HG03280 (cell line): ENCODE measurements at regions not wholly inside any gene's neighbourhood (a gene's known extent, or its start where the extent isn't known, plus 50 kb on each side); places are given as distances from the start of the nearest gene placed in this dataset.
"Not testable (repeated sequence)": the region's sequence is repeated elsewhere in the genome, so short reads cannot be mapped to it uniquely, and the experiment has no call there.

Experiments used
- ATAC-seq: cut with Tn5 transposase; IDR thresholded peaks from one replicate; pipeline ENCODE4 v1.9.1; 2021; ENCODE audit warnings: mild to moderate bottlenecking, moderate library complexity; ENCODE audit not compliant: unreplicated experiment

GRCh38 chr4:116058129-116058528 is 944.7 kb upstream of the NDST4 start:
- ATAC-seq = no peak

GRCh38 chr4:116055857-116056827 is 942.7 kb upstream of the NDST4 start:
- no peak for ATAC-seq

DNA sequence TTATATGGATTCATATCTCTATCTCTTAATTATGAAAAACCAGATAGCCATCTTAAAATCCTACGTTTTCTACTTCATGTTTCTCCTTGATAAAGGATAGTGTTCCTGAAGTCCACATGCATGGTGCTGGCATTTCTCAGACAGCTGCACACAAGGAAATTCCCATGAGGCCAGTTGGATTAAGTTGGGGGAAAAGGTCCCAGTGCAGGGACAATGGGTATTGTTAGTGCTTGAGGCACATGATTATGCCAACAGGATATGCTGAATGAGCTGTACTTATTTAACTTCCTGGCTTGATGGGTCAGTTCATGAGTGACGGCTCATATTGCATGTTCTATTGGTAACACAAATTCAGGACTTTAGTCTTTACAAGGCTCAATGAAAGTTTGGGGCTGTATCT is 913.9 kb upstream of the NDST4 start:
- no peak for ATAC-seq

GRCh38 chr4:116024954-116025708 is 911.7 kb upstream of the NDST4 start:
- ATAC-seq = no peak

GRCh38 chr4:116023049-116023448 is 909.6 kb upstream of the NDST4 start:
- no peak for ATAC-seq

DNA sequence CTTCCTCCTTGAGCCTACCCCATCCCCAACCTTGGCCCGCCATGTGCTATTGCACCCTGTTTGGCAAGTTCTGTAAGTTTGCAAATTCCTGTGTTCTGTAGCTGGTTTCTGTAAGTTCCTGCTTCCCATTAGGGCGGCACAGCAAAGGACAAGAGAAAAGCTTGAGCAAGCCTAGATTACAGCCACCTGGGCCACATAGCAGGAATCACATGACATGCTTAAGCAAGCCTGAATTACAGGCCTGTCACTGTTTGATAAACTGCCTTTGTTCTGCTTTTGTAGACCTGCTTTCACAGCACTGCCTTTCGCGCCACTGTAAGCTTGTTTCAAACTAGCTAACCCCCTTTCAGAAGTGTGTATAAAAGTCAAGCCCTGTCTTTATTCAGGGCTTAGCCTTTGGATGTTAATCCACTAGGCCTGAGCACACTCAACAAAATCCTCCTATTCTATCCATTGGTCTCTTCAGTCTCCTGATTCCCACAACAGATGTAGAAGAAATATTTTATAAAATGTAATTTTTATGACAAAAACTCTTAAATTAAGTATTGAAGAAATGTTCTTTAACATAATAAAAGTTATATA is 906.8 kb upstream of the NDST4 start:
- ATAC-seq = no peak

- ATAC-seq = no peak
Observed at GRCh38 chr4:116018831-116019230, 905.4 kb upstream of the NDST4 start.

GRCh38 chr4:116016201-116016600 is 902.8 kb upstream of the NDST4 start:
- ATAC-seq = no peak

GRCh38 chr4:116015549-116015948 is 902.1 kb upstream of the NDST4 start:
- ATAC-seq = no peak

DNA sequence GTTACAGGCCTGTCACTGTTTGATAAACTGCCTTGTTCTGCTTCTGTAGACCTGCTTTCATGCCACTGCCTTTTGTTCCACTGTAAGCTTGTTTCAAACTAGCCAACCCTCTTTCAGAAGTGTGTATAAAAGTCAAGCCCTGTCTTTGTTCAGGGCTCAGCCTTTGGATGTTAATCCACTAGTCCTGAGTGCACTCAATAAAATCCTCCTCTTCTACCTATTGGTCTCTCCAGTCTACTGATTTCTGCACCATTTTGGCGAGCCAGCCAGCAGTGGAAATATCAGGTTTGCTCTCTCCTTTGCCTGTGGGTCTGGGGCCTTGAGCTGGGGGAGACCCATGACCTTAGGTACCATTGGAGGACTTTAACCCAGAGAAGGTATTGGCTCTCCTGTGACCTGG is 901.6 kb upstream of the NDST4 start:
- ATAC-seq = no peak

DNA sequence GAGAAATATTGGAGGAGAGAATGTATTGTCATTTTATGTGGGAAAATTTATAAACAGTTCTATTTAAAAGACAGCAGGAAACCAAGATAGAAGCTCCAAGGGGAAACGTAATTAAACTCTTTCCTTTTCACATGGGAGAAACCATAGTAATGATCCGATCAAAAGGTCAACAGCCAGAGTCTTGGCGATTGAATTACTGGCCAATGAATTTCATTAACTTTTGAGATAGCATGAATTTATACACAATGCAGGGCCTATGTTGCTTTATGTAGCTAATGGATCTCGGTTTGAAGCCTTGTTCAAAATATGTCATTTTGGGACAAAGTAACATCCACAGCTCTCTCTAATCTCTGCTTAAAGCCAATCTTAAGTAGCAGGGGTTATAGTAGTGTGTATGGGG is 897.5 kb upstream of the NDST4 start:
- no peak for ATAC-seq

DNA sequence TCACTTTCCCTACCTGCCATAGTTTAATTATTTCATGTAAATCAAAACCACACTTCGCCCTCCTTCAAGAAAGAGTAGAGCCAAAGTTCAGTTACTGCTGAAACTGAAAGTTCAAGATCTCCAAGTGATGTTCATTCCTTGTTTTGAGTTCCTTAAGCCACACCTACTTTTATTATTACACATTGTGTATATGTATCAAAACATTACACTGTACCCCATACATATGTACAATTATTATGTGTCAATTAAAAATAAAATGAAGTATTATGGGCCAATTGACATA is 892.3 kb upstream of the NDST4 start:
- no peak for ATAC-seq

- no peak for ATAC-seq
Observed at GRCh38 chr4:116005037-116005805, 891.8 kb upstream of the NDST4 start.

DNA sequence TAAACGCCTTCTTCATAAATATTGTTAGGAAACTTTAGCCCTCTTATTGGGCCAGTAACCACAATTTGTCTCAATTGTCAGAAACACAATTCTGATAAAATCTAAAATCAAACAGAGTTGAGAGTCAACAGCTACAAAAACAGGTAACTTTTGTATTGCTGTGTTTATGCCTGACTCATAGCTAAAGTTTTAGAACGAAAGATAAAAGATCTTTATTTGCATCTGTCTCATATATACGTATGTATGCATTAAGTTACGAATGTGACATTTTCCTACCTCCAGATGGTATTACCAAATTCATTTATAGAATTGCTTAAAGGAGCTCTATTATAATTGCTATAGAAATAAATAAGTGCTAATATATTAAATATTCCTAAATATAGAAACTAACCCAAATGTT is 887.9 kb upstream of the NDST4 start:
- ATAC-seq = no peak

- no peak for ATAC-seq
Observed at GRCh38 chr4:115986573-115986972, 873.2 kb upstream of the NDST4 start.

DNA sequence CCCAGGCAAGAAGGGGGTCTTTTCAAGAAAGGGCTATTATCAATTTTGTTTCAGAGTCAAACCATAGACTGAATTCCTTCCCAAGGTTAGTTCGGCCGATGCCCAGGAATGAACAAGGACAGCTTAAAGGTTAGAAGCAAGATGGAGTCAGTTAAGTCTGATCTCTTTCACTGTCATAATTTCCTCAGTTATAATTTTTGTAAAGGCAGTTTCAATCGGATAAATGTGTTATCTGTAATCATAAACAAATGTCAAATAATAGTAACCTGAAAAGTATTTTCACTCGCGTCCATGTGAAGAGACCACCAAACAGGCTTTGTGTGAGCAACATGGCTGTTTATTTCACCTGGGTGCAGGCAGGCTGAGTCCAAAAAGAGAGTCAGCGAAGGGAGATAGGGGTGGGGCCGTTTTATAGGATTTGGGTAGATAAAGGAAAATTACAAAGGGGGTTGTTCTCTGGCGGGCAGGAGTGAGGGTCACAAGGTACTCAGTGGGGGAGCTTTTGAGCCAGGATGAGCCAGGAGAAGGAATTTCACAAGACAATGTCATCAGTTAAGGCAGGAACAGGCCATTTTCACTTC is 862.1 kb upstream of the NDST4 start:
- not testable (repeated sequence) for ATAC-seq

DNA sequence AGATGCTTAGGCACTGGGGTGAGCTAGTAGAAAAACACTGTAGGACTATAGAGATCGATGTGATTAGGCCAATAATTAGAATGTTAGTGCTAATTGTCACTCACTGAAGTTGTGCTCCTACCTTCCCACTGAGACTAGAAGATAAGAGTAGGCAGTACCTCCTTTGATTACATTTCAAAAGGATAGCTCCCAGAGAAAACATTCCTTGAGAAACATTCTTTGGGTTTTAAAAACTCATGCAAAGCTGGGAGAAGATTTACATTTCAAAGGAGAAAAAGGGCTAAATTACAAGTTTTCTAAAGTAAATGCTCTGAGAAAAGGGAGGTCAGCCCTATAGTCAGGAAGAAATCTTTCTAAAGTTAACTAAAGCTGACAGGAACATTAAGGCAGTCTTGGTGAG is 860.3 kb upstream of the NDST4 start:
- ATAC-seq = no peak

GRCh38 chr4:115972967-115973366 is 859.5 kb upstream of the NDST4 start:
- ATAC-seq = no peak

GRCh38 chr4:115970859-115971258 is 857.4 kb upstream of the NDST4 start:
- ATAC-seq = no peak

DNA sequence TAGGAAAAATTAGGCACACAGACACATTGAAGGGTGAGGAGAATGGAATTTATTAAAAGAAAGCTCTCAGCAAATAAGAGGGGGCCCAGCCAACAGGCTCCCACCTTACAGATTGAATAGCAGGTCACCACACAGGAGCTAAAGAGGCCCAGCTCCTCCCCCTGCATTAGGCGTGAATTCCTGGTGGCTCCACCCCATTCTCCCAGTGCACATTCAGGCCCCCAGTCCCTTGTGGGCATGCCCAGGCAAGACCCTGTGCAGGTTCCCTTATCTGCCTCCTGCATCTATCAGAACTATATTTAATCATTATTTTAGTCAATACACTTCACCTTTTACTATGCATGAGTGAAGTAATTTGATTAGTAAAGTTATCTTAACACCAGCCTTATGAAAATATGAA is 856.3 kb upstream of the NDST4 start:
- no peak for ATAC-seq

DNA sequence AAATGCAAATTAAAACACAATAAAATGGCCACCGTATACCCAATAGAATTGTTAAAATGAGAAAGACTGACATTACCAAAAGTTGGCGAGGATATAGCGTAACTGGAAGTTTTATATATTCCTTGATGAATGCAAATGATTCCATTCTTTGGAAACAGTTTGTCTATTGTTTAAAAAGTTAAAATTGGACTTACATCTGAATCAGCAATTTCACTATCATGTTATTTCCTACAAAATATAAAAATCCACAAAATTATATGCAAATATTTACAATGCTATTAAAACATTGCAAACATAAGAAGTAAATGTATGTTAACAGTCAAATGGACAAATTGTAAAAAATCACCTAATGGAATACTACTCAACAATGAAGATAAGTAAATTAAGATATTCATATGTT is 852.2 kb upstream of the NDST4 start:
- no peak for ATAC-seq
